H9 (cell line): ENCODE measurements at regions not wholly inside any gene's neighbourhood (a gene's known extent, or its start where the extent isn't known, plus 50 kb on each side); places are given as distances from the start of the nearest gene placed in this dataset.

Experiments
- DNase-seq: peaks from one replicate; pipeline ENCODE4 v3.0.0-alpha.2; 2017
- H2AFZ ChIP-seq: one replicate; pipeline ENCODE4 v1.6.1; 2013; ENCODE audit warnings: mild to moderate bottlenecking, low read length, control low read depth, moderate library complexity
- H2AK5ac ChIP-seq: 2 replicates; pipeline ENCODE4 v1.6.1; 2013; ENCODE audit warnings: low read length, control low read depth, mixed read lengths; ENCODE audit not compliant: insufficient read length
- H2BK120ac ChIP-seq: one replicate; pipeline ENCODE4 v1.6.1; 2013; ENCODE audit warnings: low read depth, mild to moderate bottlenecking, low read length, control low read depth, inconsistent platforms; ENCODE audit not compliant: poor library complexity, severe bottlenecking
- H2BK12ac ChIP-seq: 2 replicates; pipeline ENCODE4 v1.6.1; 2013; ENCODE audit warnings: low read length, control low read depth, mixed read lengths, low read depth; ENCODE audit not compliant: insufficient read length
- H2BK15ac ChIP-seq: 2 replicates; pipeline ENCODE4 v1.6.1; 2013; ENCODE audit warnings: low read depth, low read length, control low read depth
- H2BK20ac ChIP-seq: one replicate; pipeline ENCODE4 v1.6.1; 2013; ENCODE audit warnings: low read depth, mild to moderate bottlenecking, low read length, control low read depth, inconsistent platforms; ENCODE audit not compliant: poor library complexity, severe bottlenecking
- H2BK5ac ChIP-seq: 2 replicates; pipeline ENCODE4 v1.6.1; 2013; ENCODE audit warnings: low read length, control low read depth, mixed read lengths; ENCODE audit not compliant: insufficient read length
- H3K14ac ChIP-seq: 2 replicates; pipeline ENCODE4 v1.6.1; 2013; ENCODE audit warnings: low read length, control low read depth; ENCODE audit not compliant: insufficient read depth
- H3K18ac ChIP-seq: 2 replicates; pipeline ENCODE4 v1.6.1; 2013; ENCODE audit warnings: low read depth, mild to moderate bottlenecking, mixed read lengths, low read length, control low read depth; ENCODE audit not compliant: insufficient read length
- H3K23ac ChIP-seq: 2 replicates; pipeline ENCODE4 v1.6.1; 2013; ENCODE audit warnings: low read length, control low read depth, mixed read lengths, low read depth; ENCODE audit not compliant: insufficient read length
- H3K23me2 ChIP-seq: 2 replicates; pipeline ENCODE4 v1.6.1; 2013; ENCODE audit warnings: low read depth, mild to moderate bottlenecking, mixed read lengths, low read length, control low read depth; ENCODE audit not compliant: insufficient read length, poor library complexity, severe bottlenecking
- H3K27ac ChIP-seq: 2 replicates; pipeline ENCODE4 v1.5.1; 2013; ENCODE audit warnings: low read length, control low read depth, mixed read lengths, low read depth; ENCODE audit not compliant: insufficient read length
- H3K27me3 ChIP-seq: 2 replicates; pipeline ENCODE4 v1.6.1; 2013; ENCODE audit warnings: low read length, control low read depth, inconsistent platforms; ENCODE audit not compliant: insufficient read depth
- H3K4ac ChIP-seq: 2 replicates; pipeline ENCODE4 v1.6.1; 2013; ENCODE audit warnings: low read depth, mild to moderate bottlenecking, control low read depth, inconsistent platforms, low read length, moderate library complexity
- H3K4me1 ChIP-seq: 2 replicates; pipeline ENCODE4 v1.6.1; 2013; ENCODE audit warnings: low read length, control low read depth, inconsistent platforms; ENCODE audit not compliant: insufficient read depth
- H3K4me2 ChIP-seq: 2 replicates; pipeline ENCODE4 v1.6.1; 2013; ENCODE audit warnings: low read length, control low read depth, mixed read lengths; ENCODE audit not compliant: insufficient read length, insufficient read depth
- H3K56ac ChIP-seq: 2 replicates; pipeline ENCODE4 v1.6.1; 2013; ENCODE audit warnings: low read depth, mild to moderate bottlenecking, mixed read lengths, low read length, control low read depth; ENCODE audit not compliant: insufficient read length
- H3K79me1 ChIP-seq: 2 replicates; pipeline ENCODE4 v1.6.1; 2013; ENCODE audit warnings: low read depth, mild to moderate bottlenecking, moderate library complexity, low read length, control low read depth, inconsistent platforms; ENCODE audit not compliant: insufficient read depth, poor library complexity, severe bottlenecking
- H3K79me2 ChIP-seq: 2 replicates; pipeline ENCODE4 v1.6.1; 2013; ENCODE audit warnings: low read length, control low read depth, inconsistent platforms; ENCODE audit not compliant: insufficient read depth
- H3K9ac ChIP-seq: 2 replicates; pipeline ENCODE4 v1.6.1; 2013; ENCODE audit warnings: low read length, control low read depth, mixed read lengths; ENCODE audit not compliant: insufficient read length; ENCODE audit errors: extremely low read depth
- H3K9me3 ChIP-seq: one replicate; pipeline ENCODE4 v1.6.1; 2013; ENCODE audit warnings: low read depth, low read length, inconsistent platforms; ENCODE audit not compliant: control insufficient read depth
- H3T11ph ChIP-seq: one replicate; pipeline ENCODE4 v1.6.1; 2013; ENCODE audit warnings: mild to moderate bottlenecking, low read length, control low read depth, inconsistent platforms
- H4K20me1 ChIP-seq: one replicate; pipeline ENCODE4 v1.6.1; 2013; ENCODE audit not compliant: control insufficient read depth, insufficient read length, insufficient read depth
- H4K5ac ChIP-seq: 2 replicates; pipeline ENCODE4 v1.6.1; 2013; ENCODE audit warnings: low read depth, mild to moderate bottlenecking, mixed read lengths, low read length, control low read depth; ENCODE audit not compliant: insufficient read length
- H4K8ac ChIP-seq: replicated peaks from 2 replicates; pipeline ENCODE4 v1.6.1; 2013; ENCODE audit warnings: low read length, control low read depth, mixed read lengths, low read depth; ENCODE audit not compliant: insufficient read length
- H4K91ac ChIP-seq: 2 replicates; pipeline ENCODE4 v1.6.1; 2013; ENCODE audit warnings: low read depth, mild to moderate bottlenecking, moderate library complexity, mixed read lengths, low read length, control low read depth; ENCODE audit not compliant: insufficient read length
- H3K27ac Mint-ChIP-seq, 3 experiments: 2 replicates in 2 of 3; 3 replicates in 1 of 3; pipeline ENCODE4 v1.8.0; 2020 to 2021; ENCODE audit warnings: mixed read lengths in 3 of 3, mild to moderate bottlenecking in 1 of 3, moderate library complexity in 1 of 3
- H3K27me3 Mint-ChIP-seq: 2 replicates; pipeline ENCODE4 v1.8.0; 2021; ENCODE audit warnings: low read depth, mild to moderate bottlenecking, moderate library complexity, mixed read lengths
- H3K36me3 Mint-ChIP-seq, 3 experiments: 2 replicates in 2 of 3; 3 replicates in 1 of 3; pipeline ENCODE4 v1.8.0; 2020 to 2021; ENCODE audit warnings: low read depth in 3 of 3, mixed read lengths in 3 of 3; ENCODE audit not compliant: insufficient read depth in 1 of 3
- H3K4me1 Mint-ChIP-seq, 2 experiments: 2 replicates each; pipeline ENCODE4 v1.8.0; 2020; ENCODE audit warnings: mixed read lengths in 2 of 2
- H3K4me3 Mint-ChIP-seq, 2 experiments: 2 replicates in 1 of 2; 3 replicates in 1 of 2; pipeline ENCODE4 v1.8.0; 2020 to 2021; ENCODE audit warnings: mild to moderate bottlenecking in 2 of 2, mixed read lengths in 2 of 2, moderate library complexity in 1 of 2
- H3K9me3 Mint-ChIP-seq, 2 experiments: 2 replicates in 1 of 2; 3 replicates in 1 of 2; pipeline ENCODE4 v1.8.0; 2020; ENCODE audit warnings: mild to moderate bottlenecking in 2 of 2, mixed read lengths in 2 of 2, moderate library complexity in 1 of 2
- CTCF ChIP-seq: fragments of 200-600 bp; sonication (generic); conservative IDR thresholded peaks from 3 replicates; pipeline ENCODE4 v1.8.0; 2021; ENCODE audit warnings: antibody characterized with exemption, mild to moderate bottlenecking
- WGBS: extraction: QIAGEN DNeasy Blood & Tissue Kit; methylation state at CpG from one replicate; pipeline ENCODE4 v1.1.7; 2013; ENCODE audit warnings: missing lambda C conversion rate, low lambda C conversion rate, mixed read lengths; ENCODE audit not compliant: insufficient read length; ENCODE audit errors: extremely low coverage; 5-methylcytosine and 5-hydroxymethylcytosine counted together

GRCh38 chr9:6128030-6128429, 87.6 kb upstream of the IL33 start:
- Histone ChIP-seq H3K4me2 (no peak overlapping the region), H3K23me2 (no peaks in the 10 kb centered on the region), H2BK15ac (no peak overlapping the region), H2BK20ac (no peak overlapping the region), H2AK5ac (no peak overlapping the region), H3K18ac (no peak overlapping the region), H4K5ac (no peak overlapping the region), H3K56ac (no peak overlapping the region), H3K79me1 (no peaks in the 10 kb centered on the region), H4K91ac (no peak overlapping the region), H2BK120ac (no peak overlapping the region), H3K27me3 (no peaks in the 10 kb centered on the region), H2BK12ac (no peak overlapping the region), H3K9me3 (no peaks in the 10 kb centered on the region), H4K20me1 (no peaks in the 10 kb centered on the region), H3K4me1 (no peaks in the 10 kb centered on the region), H3K79me2 (no peaks in the 10 kb centered on the region), H3K4ac (no peak overlapping the region), H3T11ph (no peak overlapping the region), H3K23ac (no peak overlapping the region), H2BK5ac (no peak overlapping the region), H3K27ac (no peak overlapping the region), H3K9ac (no peak overlapping the region), H2AFZ (no peak overlapping the region), H3K14ac (no peak overlapping the region), H4K8ac (no peak overlapping the region)
- peaks cover 3% of the 10 kb centered on the region; the same call in 1 of the 2 replicates for H3K27me3 Mint-ChIP-seq
- WGBS: no CpG with 5 or more reads among the region's 2 CpGs
- no peak for TF ChIP-seq CTCF
- H3K4me1 Mint-ChIP-seq: peaks cover 0 to 3% of the 10 kb centered on the region in 2 experiments; a peak in 2 of 4 replicates
- no peak overlapping the region for H3K4me3 Mint-ChIP-seq
- H3K9me3 Mint-ChIP-seq: no peaks in the 10 kb centered on the region
- no peaks in the 10 kb centered on the region for H3K36me3 Mint-ChIP-seq
- no peak for DNase-seq
- peak overlapping the region in 1 of 3 experiments; percentile 60; a peak in 1 of 7 replicates for H3K27ac Mint-ChIP-seq
